Ishikawa (cell line): ENCODE measurements at regions not wholly inside any gene's neighbourhood (a gene's known extent, or its start where the extent isn't known, plus 50 kb on each side); places are given as distances from the start of the nearest gene placed in this dataset.

Experiments used
- CEBPB ChIP-seq: IDR thresholded peaks from 2 replicates; pipeline ENCODE4 v1.6.1; 2012
- CREB1 ChIP-seq: IDR thresholded peaks from 2 replicates; pipeline ENCODE4 v1.6.1; 2012; ENCODE audit warnings: low read depth
- EGR1 ChIP-seq: IDR thresholded peaks from 2 replicates; pipeline ENCODE4 v1.6.1; 2012
- EP300 ChIP-seq: IDR thresholded peaks from 2 replicates; pipeline ENCODE4 v1.6.1; 2012; ENCODE audit warnings: borderline replicate concordance
- FOXM1 ChIP-seq: IDR thresholded peaks from 2 replicates; pipeline ENCODE4 v1.6.1; 2012; ENCODE audit warnings: low read depth, borderline replicate concordance
- NFIC ChIP-seq: IDR thresholded peaks from 2 replicates; pipeline ENCODE4 v1.6.1; 2012
- RAD21 ChIP-seq: IDR thresholded peaks from 2 replicates; pipeline ENCODE4 v1.6.1; 2012; ENCODE audit warnings: low read depth
- TAF1 ChIP-seq: IDR thresholded peaks from 2 replicates; pipeline ENCODE4 v1.6.1; 2012; ENCODE audit warnings: low read depth, mild to moderate bottlenecking
- TCF12 ChIP-seq: IDR thresholded peaks from 2 replicates; pipeline ENCODE4 v1.6.1; 2012; ENCODE audit warnings: low read depth
- TEAD4 ChIP-seq: IDR thresholded peaks from 2 replicates; pipeline ENCODE4 v1.6.1; 2012
- YY1 ChIP-seq: IDR thresholded peaks from 2 replicates; pipeline ENCODE4 v1.6.1; 2012; ENCODE audit warnings: low read depth
- ZBTB7A ChIP-seq: IDR thresholded peaks from 2 replicates; pipeline ENCODE4 v1.6.1; 2012; ENCODE audit warnings: low read depth
- TF ChIP-seq, protein P1 (sequence below): IDR thresholded peaks from 2 replicates; pipeline ENCODE4 v1.6.1; 2012; ENCODE audit warnings: low read depth, mild to moderate bottlenecking
- TF ChIP-seq, protein P2 (sequence below): IDR thresholded peaks from 2 replicates; pipeline ENCODE4 v1.6.1; 2012
- TF ChIP-seq, protein P3 (sequence below): IDR thresholded peaks from 2 replicates; pipeline ENCODE4 v1.6.1; 2012

DNA sequence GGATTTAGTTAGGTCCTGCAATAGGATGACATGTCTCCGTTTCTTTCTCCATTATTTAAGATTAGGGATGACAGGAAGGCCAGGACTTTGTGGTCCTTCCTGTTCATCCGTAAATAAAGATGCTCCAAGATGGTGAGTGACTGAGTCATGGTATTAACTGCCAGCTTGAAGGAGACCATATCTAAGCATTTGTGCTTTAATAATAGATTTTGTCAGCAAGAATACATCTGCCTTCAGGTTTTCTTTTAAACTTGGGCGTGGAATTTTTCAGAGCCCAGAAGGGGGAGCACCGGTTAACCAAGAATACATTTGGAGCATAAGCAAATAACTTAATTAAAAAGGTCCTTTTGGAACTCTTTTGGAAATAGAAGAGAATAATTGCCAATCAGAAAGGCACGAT lies 68.2 kb downstream of the ARHGAP35 start:
- TF ChIP-seq EP300, result no peak
- no peak for TF ChIP-seq FOXM1
- TF ChIP-seq EGR1, result no peak
- no peak for TF ChIP-seq RAD21
- TF ChIP-seq, protein P1, sequence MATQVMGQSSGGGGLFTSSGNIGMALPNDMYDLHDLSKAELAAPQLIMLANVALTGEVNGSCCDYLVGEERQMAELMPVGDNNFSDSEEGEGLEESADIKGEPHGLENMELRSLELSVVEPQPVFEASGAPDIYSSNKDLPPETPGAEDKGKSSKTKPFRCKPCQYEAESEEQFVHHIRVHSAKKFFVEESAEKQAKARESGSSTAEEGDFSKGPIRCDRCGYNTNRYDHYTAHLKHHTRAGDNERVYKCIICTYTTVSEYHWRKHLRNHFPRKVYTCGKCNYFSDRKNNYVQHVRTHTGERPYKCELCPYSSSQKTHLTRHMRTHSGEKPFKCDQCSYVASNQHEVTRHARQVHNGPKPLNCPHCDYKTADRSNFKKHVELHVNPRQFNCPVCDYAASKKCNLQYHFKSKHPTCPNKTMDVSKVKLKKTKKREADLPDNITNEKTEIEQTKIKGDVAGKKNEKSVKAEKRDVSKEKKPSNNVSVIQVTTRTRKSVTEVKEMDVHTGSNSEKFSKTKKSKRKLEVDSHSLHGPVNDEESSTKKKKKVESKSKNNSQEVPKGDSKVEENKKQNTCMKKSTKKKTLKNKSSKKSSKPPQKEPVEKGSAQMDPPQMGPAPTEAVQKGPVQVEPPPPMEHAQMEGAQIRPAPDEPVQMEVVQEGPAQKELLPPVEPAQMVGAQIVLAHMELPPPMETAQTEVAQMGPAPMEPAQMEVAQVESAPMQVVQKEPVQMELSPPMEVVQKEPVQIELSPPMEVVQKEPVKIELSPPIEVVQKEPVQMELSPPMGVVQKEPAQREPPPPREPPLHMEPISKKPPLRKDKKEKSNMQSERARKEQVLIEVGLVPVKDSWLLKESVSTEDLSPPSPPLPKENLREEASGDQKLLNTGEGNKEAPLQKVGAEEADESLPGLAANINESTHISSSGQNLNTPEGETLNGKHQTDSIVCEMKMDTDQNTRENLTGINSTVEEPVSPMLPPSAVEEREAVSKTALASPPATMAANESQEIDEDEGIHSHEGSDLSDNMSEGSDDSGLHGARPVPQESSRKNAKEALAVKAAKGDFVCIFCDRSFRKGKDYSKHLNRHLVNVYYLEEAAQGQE, result no peak
- TF ChIP-seq, protein P2, sequence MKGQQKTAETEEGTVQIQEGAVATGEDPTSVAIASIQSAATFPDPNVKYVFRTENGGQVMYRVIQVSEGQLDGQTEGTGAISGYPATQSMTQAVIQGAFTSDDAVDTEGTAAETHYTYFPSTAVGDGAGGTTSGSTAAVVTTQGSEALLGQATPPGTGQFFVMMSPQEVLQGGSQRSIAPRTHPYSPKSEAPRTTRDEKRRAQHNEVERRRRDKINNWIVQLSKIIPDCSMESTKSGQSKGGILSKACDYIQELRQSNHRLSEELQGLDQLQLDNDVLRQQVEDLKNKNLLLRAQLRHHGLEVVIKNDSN, result no peak
- TF ChIP-seq YY1, result no peak
- no peak for TF ChIP-seq TCF12
- TF ChIP-seq CEBPB, result no peak

DNA sequence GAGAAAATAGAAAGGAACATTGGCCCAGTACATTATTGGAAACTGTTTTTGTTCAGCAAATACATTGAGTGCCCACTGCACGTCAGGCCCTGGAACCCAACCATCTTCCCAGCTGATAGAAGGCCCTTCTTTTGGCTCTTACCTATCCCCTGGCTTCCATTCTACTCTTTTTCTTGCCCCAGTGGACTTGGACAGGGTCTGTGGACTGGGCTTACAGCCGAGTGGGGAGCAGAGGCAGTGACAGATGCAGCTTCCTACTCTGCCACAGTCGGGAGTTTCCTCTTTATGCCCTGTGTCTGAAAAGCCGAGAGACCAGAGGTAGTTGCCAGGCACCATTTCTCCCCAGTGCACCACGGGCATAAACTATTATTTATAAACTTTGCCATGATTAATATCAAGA lies 70.4 kb downstream of the ARHGAP35 start:
- TF ChIP-seq, protein P3, sequence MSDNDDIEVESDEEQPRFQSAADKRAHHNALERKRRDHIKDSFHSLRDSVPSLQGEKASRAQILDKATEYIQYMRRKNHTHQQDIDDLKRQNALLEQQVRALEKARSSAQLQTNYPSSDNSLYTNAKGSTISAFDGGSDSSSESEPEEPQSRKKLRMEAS, result no peak
- TF ChIP-seq CREB1, result no peak
- TF ChIP-seq TCF12, result no peak
- TF ChIP-seq TEAD4, result no peak
- no peak for TF ChIP-seq YY1
- no peak for TF ChIP-seq NFIC
- TF ChIP-seq, protein P2, result no peak
- TF ChIP-seq FOXM1, result no peak
- TF ChIP-seq, protein P1, result no peak
- TF ChIP-seq CEBPB, result no peak
- no peak for TF ChIP-seq TAF1
- TF ChIP-seq ZBTB7A, result no peak
- TF ChIP-seq RAD21, result no peak
- no peak for TF ChIP-seq EP300
- no peak for TF ChIP-seq EGR1

DNA sequence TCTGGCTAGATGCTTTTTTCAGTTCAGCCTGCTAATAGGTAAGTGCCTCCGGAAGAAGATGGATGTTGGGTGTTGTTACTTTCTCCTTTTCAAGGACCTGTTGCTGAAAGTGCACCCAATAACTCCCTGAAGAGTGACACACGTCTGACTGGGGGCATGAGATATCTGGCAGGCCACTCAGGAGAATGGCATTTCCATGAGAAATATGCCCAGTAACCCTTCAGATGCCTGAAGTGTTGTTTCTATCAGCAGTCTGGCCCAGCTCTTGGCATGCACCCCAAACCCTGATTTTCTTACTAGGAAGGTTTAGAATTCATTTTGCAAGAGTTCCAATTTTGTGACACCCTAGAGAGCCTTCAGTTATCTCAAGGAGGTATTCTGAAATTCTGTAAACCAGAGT lies 71.5 kb downstream of the ARHGAP35 start:
- TF ChIP-seq RAD21 (no peak), CREB1 (no peak), TAF1 (no peak), FOXM1 (no peak), EP300 (no peak), CEBPB (no peak), ZBTB7A (no peak)
- TF ChIP-seq, protein P3, result no peak
- TF ChIP-seq, protein P1, result no peak

DNA sequence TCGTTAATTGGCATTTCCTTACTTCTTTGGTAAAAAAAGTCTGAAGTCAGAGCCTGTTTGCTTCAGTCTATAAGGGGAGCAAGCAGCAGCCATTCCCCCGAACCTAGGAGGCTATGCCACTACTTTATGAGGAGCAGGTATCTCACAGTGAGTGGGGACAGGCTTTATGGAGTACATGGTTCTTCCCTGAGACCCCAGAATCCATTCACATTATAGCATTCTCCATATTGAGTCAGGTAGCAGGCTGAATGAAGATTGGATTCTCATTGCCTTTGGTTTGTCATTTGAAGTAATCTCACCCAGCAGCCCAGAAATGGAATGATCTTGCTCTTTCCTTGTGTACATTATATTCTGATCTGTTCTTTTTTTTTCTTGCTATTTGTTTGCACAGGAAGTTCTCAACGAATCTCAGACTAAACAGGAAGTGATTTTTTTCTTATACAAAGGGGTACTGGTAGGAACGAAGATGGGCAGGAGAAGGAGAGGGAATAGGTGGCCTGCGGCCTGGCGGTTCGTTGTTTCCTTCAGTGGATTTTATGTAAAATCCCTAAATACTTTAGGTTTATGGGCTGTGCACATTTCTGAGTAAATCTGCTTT lies 74.4 kb downstream of the ARHGAP35 start:
- TF ChIP-seq TAF1 (no peak), EP300 (no peak), TEAD4 (no peak), CEBPB (no peak), RAD21 (no peak)
- TF ChIP-seq, protein P2, result no peak
